ENCODE measurements at regions not wholly inside any gene's neighbourhood (a gene's known extent, or its start where the extent isn't known, plus 50 kb on each side); places are given as distances from the start of the nearest gene placed in this dataset.

GRCh38 chrX:155774387-155774786 is 106.8 kb upstream of the VAMP7 start:
- ATAC-seq, result no peak
- Mint-ChIP-seq H3K4me1 (peaks cover 25% of the 10 kb centered on the region), H3K27ac (no peak overlapping the region), H3K36me3 (peaks cover 37% of the 10 kb centered on the region), H3K9me3 (peaks cover 50% of the 10 kb centered on the region), H3K27me3 (ENCODE audit: low read depth) (peaks cover 4% of the 10 kb centered on the region; the same call in 1 of the 2 replicates), H3K4me3 (no peak overlapping the region)
- TF ChIP-seq CTCF (IDR thresholded peaks at IDR 0.05), result no peak
- TF ChIP-seq FOXP4 (CRISPR knock-in tag; IDR thresholded peaks at IDR 0.05), result no peak
- TF ChIP-seq E2F1 (CRISPR knock-in tag; IDR thresholded peaks at IDR 0.05), result no peak
- TF ChIP-seq, protein P1, sequence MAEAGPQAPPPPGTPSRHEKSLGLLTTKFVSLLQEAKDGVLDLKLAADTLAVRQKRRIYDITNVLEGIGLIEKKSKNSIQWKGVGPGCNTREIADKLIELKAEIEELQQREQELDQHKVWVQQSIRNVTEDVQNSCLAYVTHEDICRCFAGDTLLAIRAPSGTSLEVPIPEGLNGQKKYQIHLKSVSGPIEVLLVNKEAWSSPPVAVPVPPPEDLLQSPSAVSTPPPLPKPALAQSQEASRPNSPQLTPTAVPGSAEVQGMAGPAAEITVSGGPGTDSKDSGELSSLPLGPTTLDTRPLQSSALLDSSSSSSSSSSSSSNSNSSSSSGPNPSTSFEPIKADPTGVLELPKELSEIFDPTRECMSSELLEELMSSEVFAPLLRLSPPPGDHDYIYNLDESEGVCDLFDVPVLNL (CRISPR knock-in tag; IDR thresholded peaks at IDR 0.05; ENCODE audit: borderline replicate concordance, low read depth), result no peak
- TF ChIP-seq NFATC4 (CRISPR knock-in tag; IDR thresholded peaks at IDR 0.05), result no peak
- TF ChIP-seq TEAD4 (CRISPR knock-in tag; IDR thresholded peaks at IDR 0.05), result no peak
- TF ChIP-seq, protein P2, sequence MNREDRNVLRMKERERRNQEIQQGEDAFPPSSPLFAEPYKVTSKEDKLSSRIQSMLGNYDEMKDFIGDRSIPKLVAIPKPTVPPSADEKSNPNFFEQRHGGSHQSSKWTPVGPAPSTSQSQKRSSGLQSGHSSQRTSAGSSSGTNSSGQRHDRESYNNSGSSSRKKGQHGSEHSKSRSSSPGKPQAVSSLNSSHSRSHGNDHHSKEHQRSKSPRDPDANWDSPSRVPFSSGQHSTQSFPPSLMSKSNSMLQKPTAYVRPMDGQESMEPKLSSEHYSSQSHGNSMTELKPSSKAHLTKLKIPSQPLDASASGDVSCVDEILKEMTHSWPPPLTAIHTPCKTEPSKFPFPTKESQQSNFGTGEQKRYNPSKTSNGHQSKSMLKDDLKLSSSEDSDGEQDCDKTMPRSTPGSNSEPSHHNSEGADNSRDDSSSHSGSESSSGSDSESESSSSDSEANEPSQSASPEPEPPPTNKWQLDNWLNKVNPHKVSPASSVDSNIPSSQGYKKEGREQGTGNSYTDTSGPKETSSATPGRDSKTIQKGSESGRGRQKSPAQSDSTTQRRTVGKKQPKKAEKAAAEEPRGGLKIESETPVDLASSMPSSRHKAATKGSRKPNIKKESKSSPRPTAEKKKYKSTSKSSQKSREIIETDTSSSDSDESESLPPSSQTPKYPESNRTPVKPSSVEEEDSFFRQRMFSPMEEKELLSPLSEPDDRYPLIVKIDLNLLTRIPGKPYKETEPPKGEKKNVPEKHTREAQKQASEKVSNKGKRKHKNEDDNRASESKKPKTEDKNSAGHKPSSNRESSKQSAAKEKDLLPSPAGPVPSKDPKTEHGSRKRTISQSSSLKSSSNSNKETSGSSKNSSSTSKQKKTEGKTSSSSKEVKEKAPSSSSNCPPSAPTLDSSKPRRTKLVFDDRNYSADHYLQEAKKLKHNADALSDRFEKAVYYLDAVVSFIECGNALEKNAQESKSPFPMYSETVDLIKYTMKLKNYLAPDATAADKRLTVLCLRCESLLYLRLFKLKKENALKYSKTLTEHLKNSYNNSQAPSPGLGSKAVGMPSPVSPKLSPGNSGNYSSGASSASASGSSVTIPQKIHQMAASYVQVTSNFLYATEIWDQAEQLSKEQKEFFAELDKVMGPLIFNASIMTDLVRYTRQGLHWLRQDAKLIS (CRISPR knock-in tag; IDR thresholded peaks at IDR 0.05; ENCODE audit: borderline replicate concordance), result no peak
- ChIA-PET CTCF (no interaction called here), POLR2A (no interaction called here)
- DNase-seq (ENCODE audit: low spot score), result no peak

- Mint-ChIP-seq H3K27ac (peak overlapping the region; percentile 69; the same call in 1 of the 2 replicates), H3K4me1 (peaks cover 46% of the 10 kb centered on the region), H3K4me3 (peak overlapping the region; percentile 90), H3K9me3 (peaks cover 41% of the 10 kb centered on the region), H3K36me3 (peaks cover 21% of the 10 kb centered on the region), H3K27me3 (ENCODE audit: low read depth) (peaks cover 4% of the 10 kb centered on the region; the same call in 1 of the 2 replicates)
- CTCF ChIA-PET, result no interaction called here
- POLR2A ChIA-PET, result no interaction called here
- peak; percentile 15; the same call in 1 of the 2 replicates for ATAC-seq
- no peak for DNase-seq (ENCODE audit: low spot score)
- TF ChIP-seq JUN (CRISPR knock-in tag; IDR thresholded peaks at IDR 0.05) (no peak), ZNF425 (CRISPR knock-in tag; conservative IDR thresholded peaks at IDR 0.05) (no peak), TEAD4 (CRISPR knock-in tag; IDR thresholded peaks at IDR 0.05) (no peak), MXD4 (CRISPR knock-in tag; IDR thresholded peaks at IDR 0.05; ENCODE audit: borderline replicate concordance) (no peak), CBFB (CRISPR knock-in tag; IDR thresholded peaks at IDR 0.05; ENCODE audit: low read depth) (no peak), CREB1 (CRISPR knock-in tag; IDR thresholded peaks at IDR 0.05) (no peak), SP1 (CRISPR knock-in tag; conservative IDR thresholded peaks at IDR 0.05) (no peak), ATF1 (CRISPR knock-in tag; IDR thresholded peaks at IDR 0.05) (no peak), HMGA2 (CRISPR knock-in tag; IDR thresholded peaks at IDR 0.05) (no peak), ZNF263 (CRISPR knock-in tag; IDR thresholded peaks at IDR 0.05; ENCODE audit: low read depth) (no peak), KAT7 (CRISPR knock-in tag; IDR thresholded peaks at IDR 0.05; ENCODE audit: borderline replicate concordance) (no peak)
- TF ChIP-seq, protein P1 (CRISPR knock-in tag; IDR thresholded peaks at IDR 0.05; ENCODE audit: borderline replicate concordance, low read depth), result no peak
Measured at GRCh38 chrX:155767876-155768769, 113.0 kb upstream of the VAMP7 start.

All from WTC11 (cell line).